Neutrophil (primary cell): ENCODE measurements at regions not wholly inside any gene's neighbourhood (a gene's known extent, or its start where the extent isn't known, plus 50 kb on each side); places are given as distances from the start of the nearest gene placed in this dataset.

Experiments used
- H3K27ac ChIP-seq: fragments of 200-600 bp; sonication (generic); 2 replicates; pipeline ENCODE4 v1.5.1; 2016; ENCODE audit warnings: mild to moderate bottlenecking, moderate library complexity
- H3K27me3 ChIP-seq: fragments of 200-600 bp; sonication (generic); 2 replicates; pipeline ENCODE4 v1.6.0; 2016; ENCODE audit warnings: mild to moderate bottlenecking
- H3K36me3 ChIP-seq: fragments of 200-600 bp; sonication (generic); 2 replicates; pipeline ENCODE4 v1.5.1; 2017
- H3K4me1 ChIP-seq, 2 experiments: fragments of 200-600 bp in 1 of 2; sonication (generic) in 1 of 2; 1 replicate in 1 of 2; 2 replicates in 1 of 2; pipeline versions ENCODE4 v1.5.1 to v1.6.1; 2013 to 2016; ENCODE audit warnings: low read depth in 1 of 2, low read length in 1 of 2, mild to moderate bottlenecking in 1 of 2, moderate library complexity in 1 of 2; ENCODE audit not compliant: control insufficient read depth in 1 of 2, insufficient read depth in 1 of 2
- H3K4me3 ChIP-seq, 2 experiments: fragments of 200-600 bp in 1 of 2; sonication (generic) in 1 of 2; 1 replicate in 1 of 2; 2 replicates in 1 of 2; pipeline ENCODE4 v1.5.1; 2013 to 2016; ENCODE audit warnings: low read depth in 1 of 2, low read length in 1 of 2, mild to moderate bottlenecking in 1 of 2, moderate library complexity in 1 of 2
- H3K9me3 ChIP-seq: fragments of 200-600 bp; sonication (generic); 2 replicates; pipeline ENCODE4 v1.5.1; 2016
- TF ChIP-seq, protein P1 (sequence below): fragments of 200-600 bp; sonication (generic); IDR thresholded peaks from 2 replicates; pipeline ENCODE4 v1.5.1; 2016; ENCODE audit warnings: antibody characterized with exemption

DNA sequence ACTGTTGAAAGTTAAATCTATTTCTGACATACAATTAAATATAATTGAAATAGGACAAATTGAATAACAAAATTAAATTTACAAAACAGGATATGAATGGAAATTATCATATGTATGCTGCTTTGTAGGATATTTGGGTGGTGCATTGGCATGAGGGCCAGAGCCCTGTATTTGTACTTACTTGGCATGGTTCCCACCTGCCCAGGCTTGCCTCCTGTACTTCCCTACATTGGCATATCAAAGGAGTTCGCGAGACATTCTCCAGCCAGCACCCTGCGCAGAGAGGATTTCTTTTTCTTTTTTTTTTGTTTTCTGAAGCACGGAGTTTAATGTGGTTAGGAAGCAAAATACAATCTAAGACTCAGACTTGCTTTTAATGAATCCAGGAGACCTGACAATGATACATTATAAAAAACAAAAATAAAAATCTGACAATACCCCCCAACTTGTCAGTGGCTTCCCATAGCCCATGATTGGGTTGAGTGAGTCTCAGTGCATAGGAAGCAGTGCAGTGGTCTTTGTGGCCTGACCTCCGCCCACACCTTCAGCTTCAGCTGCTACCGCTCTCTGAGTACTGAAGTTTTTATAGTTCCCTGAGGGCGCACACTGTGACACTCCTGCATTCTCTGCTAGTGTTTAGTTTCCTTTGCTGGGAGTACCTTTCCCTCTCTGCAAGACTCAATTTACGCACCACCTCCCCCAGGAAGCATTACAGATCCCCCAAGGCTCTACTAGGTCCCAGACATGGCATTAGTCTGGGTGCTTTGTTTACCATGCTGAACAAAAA is 440.8 kb downstream of the UTRN start:
- no peak overlapping the region for H3K4me3 ChIP-seq
- no peaks in the 10 kb centered on the region for H3K27me3 ChIP-seq
- TF ChIP-seq, protein P1, sequence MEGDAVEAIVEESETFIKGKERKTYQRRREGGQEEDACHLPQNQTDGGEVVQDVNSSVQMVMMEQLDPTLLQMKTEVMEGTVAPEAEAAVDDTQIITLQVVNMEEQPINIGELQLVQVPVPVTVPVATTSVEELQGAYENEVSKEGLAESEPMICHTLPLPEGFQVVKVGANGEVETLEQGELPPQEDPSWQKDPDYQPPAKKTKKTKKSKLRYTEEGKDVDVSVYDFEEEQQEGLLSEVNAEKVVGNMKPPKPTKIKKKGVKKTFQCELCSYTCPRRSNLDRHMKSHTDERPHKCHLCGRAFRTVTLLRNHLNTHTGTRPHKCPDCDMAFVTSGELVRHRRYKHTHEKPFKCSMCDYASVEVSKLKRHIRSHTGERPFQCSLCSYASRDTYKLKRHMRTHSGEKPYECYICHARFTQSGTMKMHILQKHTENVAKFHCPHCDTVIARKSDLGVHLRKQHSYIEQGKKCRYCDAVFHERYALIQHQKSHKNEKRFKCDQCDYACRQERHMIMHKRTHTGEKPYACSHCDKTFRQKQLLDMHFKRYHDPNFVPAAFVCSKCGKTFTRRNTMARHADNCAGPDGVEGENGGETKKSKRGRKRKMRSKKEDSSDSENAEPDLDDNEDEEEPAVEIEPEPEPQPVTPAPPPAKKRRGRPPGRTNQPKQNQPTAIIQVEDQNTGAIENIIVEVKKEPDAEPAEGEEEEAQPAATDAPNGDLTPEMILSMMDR = no peak
- H3K36me3 ChIP-seq = no peaks in the 10 kb centered on the region
- H3K9me3 ChIP-seq = no peaks in the 10 kb centered on the region
- H3K27ac ChIP-seq = no peak overlapping the region
- H3K4me1 ChIP-seq = peaks cover 3 to 10% of the 10 kb centered on the region in 2 experiments

DNA sequence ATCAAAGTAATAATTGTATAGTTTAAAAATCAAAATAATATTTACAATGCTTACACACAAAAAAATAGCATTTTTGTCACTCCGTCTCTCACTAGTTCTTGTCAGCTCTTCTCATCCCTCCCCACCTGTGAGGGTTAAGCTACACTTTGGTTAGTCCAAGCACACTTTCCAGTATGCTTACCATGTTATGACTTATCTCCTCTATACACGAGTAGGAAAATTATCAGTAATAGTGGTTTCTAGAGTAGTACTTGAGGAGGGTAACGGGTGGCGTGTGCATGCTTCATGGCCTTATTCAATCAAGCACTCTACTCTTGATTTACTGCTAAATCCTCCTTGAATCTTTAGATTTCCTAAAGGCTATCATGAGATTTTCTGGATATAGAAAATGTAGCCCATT is 443.7 kb downstream of the UTRN start:
- peaks cover 16% of the 10 kb centered on the region for H3K36me3 ChIP-seq
- no peaks in the 10 kb centered on the region for H3K27me3 ChIP-seq
- no peaks in the 10 kb centered on the region for H3K9me3 ChIP-seq
- H3K4me3 ChIP-seq = no peak overlapping the region
- TF ChIP-seq, protein P1 = no peak
- H3K27ac ChIP-seq = no peak overlapping the region
- no peaks in the 10 kb centered on the region for H3K4me1 ChIP-seq

DNA sequence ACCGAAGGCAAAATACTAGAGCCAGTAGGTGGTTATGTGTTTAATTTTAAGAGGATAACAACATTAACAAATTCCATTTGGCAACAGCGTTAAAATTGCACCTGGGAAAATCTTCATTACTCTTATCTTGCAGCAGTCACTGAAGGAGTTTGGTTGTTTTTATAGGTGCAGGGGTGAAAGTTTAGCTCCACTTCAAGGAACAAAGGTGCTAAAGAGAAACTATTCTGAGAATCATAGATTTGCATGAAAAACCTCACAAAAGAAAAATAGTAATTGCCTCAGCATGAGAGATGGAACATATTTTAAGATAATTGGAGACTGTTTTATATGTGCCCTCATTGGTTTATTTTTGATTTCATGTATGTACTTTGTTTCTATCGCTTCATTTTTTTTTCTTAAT is 444.4 kb downstream of the UTRN start:
- TF ChIP-seq, protein P1 = no peak
- peaks cover 16% of the 10 kb centered on the region for H3K36me3 ChIP-seq
- H3K9me3 ChIP-seq = no peaks in the 10 kb centered on the region
- no peaks in the 10 kb centered on the region for H3K27me3 ChIP-seq
- no peaks in the 10 kb centered on the region for H3K4me1 ChIP-seq
- no peak overlapping the region for H3K4me3 ChIP-seq
- H3K27ac ChIP-seq = no peak overlapping the region

DNA sequence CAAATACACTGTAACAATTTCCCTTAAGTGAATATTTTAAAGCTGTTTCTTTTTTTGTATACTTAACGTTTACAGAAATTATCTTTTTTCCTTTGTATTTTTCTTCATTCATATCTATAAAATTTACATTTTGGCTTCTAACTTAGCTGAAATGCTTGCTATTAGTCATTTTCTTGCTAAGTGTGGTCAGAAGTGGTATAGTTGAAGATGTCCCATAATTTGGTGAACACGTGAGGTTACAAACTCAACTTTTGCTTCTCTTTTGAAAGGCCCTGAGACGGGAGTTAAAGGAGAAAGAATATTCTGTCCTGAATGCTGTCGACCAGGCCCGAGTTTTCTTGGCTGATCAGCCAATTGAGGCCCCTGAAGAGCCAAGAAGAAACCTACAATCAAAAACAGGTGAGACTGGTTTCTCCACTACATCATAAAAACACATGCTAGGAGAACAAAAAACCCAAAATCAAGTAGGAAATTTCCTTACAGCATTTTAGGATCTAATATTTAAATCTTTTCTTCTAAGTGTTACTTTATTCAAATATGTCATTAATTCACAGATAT is 445.0 kb downstream of the UTRN start:
- Histone ChIP-seq H3K4me3 (no peak overlapping the region), H3K27ac (no peak overlapping the region), H3K9me3 (no peaks in the 10 kb centered on the region), H3K27me3 (no peaks in the 10 kb centered on the region), H3K4me1 (no peaks in the 10 kb centered on the region), H3K36me3 (peaks cover 16% of the 10 kb centered on the region)
- TF ChIP-seq, protein P1 = no peak

DNA sequence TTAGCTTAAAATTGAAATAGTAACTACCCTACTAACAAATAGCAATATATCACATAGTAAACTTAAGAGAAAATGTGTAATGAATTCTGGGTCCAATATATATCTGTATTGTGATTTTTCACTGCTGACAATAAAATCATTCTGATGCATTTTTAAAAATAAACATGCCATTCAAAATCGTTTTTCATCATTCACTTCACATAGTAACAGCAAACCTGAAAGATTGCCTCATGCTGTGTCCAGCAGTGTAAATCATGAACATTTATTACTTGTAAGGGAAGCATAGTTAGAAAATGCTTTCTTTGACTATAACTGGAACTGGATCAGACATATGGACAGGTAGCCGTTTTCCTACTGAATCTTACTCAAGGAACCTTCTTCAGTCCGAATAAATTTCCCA is 446.1 kb downstream of the UTRN start:
- Histone ChIP-seq H3K9me3 (no peaks in the 10 kb centered on the region), H3K4me1 (no peaks in the 10 kb centered on the region), H3K27ac (no peak overlapping the region), H3K36me3 (peaks cover 16% of the 10 kb centered on the region), H3K4me3 (no peak overlapping the region), H3K27me3 (no peaks in the 10 kb centered on the region)
- TF ChIP-seq, protein P1 = no peak
